ENCODE measurements at regions not wholly inside any gene's neighbourhood (a gene's known extent, or its start where the extent isn't known, plus 50 kb on each side); places are given as distances from the start of the nearest gene placed in this dataset.

DNA sequence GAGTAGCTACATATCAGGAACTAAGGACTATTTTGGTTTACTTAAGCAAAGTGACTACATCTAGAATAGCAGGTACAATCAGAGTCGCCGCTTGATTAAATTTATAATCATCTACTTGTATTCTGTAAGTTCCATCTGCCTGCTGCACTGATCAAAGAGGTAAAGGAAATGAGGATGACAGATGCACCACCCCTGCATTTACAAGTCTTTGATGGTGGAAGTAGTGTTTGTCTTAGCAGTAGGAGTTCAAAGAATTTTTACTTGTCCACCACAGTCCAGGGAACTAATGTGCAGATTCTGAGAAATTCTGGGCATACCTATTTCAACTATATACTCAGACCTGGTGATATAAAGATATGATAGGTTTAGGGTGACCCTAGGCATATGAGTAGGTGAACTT lies 184.1 kb upstream of the IVNS1ABP start:
- peaks cover 23% of the 10 kb centered on the region for H3K4me1 Mint-ChIP-seq (ENCODE audit: low read depth)

GRCh38 chr1:185500001-185500626 lies 183.1 kb upstream of the IVNS1ABP start:
- Mint-ChIP-seq H3K27me3 (ENCODE audit: insufficient read depth) (peaks cover 4% of the 10 kb centered on the region), H3K36me3 (ENCODE audit: low read depth) (no peaks in the 10 kb centered on the region), H3K4me3 (peak overlapping the region; percentile 38), H3K4me1 (ENCODE audit: low read depth) (peaks cover 23% of the 10 kb centered on the region), H3K9me3 (no peaks in the 10 kb centered on the region), H3K27ac (peak overlapping the region; percentile 51)
- DNase-seq = peak; percentile 85
- no peak for TF ChIP-seq CTCF (IDR thresholded peaks at IDR 0.05)

More for the DNA sequence above, 184.1 kb upstream of the IVNS1ABP start:
- Mint-ChIP-seq H3K27me3 (ENCODE audit: insufficient read depth) (no peaks in the 10 kb centered on the region), H3K36me3 (ENCODE audit: low read depth) (peaks cover under 1% of the 10 kb centered on the region), H3K27ac (no peak overlapping the region), H3K9me3 (peaks cover 2% of the 10 kb centered on the region), H3K4me3 (no peak overlapping the region)
- no peak for TF ChIP-seq CTCF (IDR thresholded peaks at IDR 0.05)
- no peak for DNase-seq

- H3K27ac Mint-ChIP-seq = no peak overlapping the region
- no peak for DNase-seq
- H3K4me3 Mint-ChIP-seq = no peak overlapping the region
- H3K4me1 Mint-ChIP-seq (ENCODE audit: low read depth) = peaks cover 23% of the 10 kb centered on the region
- no peaks in the 10 kb centered on the region for H3K36me3 Mint-ChIP-seq (ENCODE audit: low read depth)
- no peak for TF ChIP-seq CTCF (IDR thresholded peaks at IDR 0.05)
- H3K9me3 Mint-ChIP-seq = no peaks in the 10 kb centered on the region
- peaks cover 4% of the 10 kb centered on the region for H3K27me3 Mint-ChIP-seq (ENCODE audit: insufficient read depth)
Observed at GRCh38 chr1:185498207-185498606, 181.2 kb upstream of the IVNS1ABP start.

- H3K9me3 Mint-ChIP-seq = no peaks in the 10 kb centered on the region
- H3K27ac Mint-ChIP-seq = no peak overlapping the region
- DNase-seq = no peak
- no peak overlapping the region for H3K4me3 Mint-ChIP-seq
- H3K4me1 Mint-ChIP-seq (ENCODE audit: low read depth) = peaks cover 23% of the 10 kb centered on the region
- H3K36me3 Mint-ChIP-seq (ENCODE audit: low read depth) = no peaks in the 10 kb centered on the region
- peaks cover 4% of the 10 kb centered on the region for H3K27me3 Mint-ChIP-seq (ENCODE audit: insufficient read depth)
- no peak for TF ChIP-seq CTCF (IDR thresholded peaks at IDR 0.05)
Observed at GRCh38 chr1:185497177-185497576, 180.1 kb upstream of the IVNS1ABP start.

DNA sequence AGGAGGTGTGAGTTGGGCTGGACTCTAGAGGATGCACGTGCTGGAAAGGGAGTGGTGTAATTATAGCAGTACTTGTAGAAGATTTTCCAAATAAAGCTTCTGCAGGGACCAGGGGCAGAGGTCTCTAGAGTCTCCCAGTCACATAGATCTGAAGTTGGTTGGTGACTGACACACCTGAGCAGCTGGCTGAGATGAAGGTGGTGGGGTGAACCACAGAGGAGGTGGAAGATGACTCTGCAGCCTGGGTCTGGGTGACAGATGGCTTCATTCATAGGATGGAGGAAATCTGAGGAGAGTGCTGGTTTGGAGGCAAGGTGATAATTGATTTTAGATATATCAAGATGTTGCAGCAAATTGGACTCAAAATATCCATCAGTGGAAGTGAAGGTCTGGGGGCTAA lies 178.9 kb upstream of the IVNS1ABP start:
- H3K4me1 Mint-ChIP-seq (ENCODE audit: low read depth) = peaks cover 19% of the 10 kb centered on the region
- no peaks in the 10 kb centered on the region for H3K9me3 Mint-ChIP-seq
- no peak for TF ChIP-seq CTCF (IDR thresholded peaks at IDR 0.05)
- H3K36me3 Mint-ChIP-seq (ENCODE audit: low read depth) = no peaks in the 10 kb centered on the region
- no peak for DNase-seq
- peaks cover 4% of the 10 kb centered on the region for H3K27me3 Mint-ChIP-seq (ENCODE audit: insufficient read depth)
- H3K27ac Mint-ChIP-seq = no peak overlapping the region
- H3K4me3 Mint-ChIP-seq = no peak overlapping the region

All from HFFc6 (cell line).